Stimulated activated CD8-positive, alpha-beta memory T cell treated with anti-CD3 and anti-CD28 coated beads, Interleukin-7, amount 100 ng/mL, for 48 hours (primary cell): ENCODE measurements at regions not wholly inside any gene's neighbourhood (a gene's known extent, or its start where the extent isn't known, plus 50 kb on each side); places are given as distances from the start of the nearest gene placed in this dataset.
"Not testable (repeated sequence)": the region's sequence is repeated elsewhere in the genome, so short reads cannot be mapped to it uniquely, and the experiment has no call there.

Experiments used
- DNase-seq, 2 donors: peaks; one replicate each; pipeline ENCODE4 v3.0.0-alpha.2; 2020; ENCODE audit warnings: low read depth in 1 of 2; ENCODE audit errors: extremely low read depth in 1 of 2

DNA sequence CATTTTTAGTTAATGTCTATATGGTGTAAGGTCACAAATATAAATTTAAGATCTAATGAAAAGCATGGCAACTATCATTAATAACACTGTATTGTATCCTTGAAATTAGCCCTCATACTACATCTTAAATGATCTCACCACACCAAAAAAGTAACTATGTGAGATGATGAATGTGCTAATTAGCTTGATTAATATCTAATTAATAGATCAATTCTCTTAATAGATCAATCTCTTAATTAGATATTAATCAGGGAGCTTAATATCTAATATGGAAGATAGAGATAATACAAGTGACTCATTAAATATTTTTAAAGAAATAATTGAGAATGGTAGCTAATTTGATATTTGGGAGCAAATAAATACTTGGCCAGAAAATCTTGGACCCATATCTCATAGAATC lies 178.5 kb upstream of the FAT3 start:
- no peak for DNase-seq

DNA sequence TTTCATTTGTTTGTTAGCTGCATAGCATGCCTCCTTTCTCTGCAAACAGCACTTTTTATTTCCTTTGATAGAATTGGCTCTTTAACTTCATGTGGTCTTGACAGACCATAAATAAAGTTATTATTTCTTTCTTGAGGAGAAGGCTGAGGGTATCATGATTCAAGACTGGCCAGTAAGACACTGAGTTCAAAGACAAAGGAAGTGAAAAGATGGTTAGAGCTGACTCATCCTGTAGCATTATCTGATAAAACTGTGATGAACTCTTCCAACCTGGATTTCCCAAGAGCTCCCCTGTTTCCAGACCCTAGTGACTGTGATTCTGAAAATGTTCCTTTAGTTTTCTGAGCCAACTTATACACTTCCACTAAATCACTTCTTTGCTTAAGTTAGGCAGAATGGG lies 179.3 kb upstream of the FAT3 start:
- no peak for DNase-seq

DNA sequence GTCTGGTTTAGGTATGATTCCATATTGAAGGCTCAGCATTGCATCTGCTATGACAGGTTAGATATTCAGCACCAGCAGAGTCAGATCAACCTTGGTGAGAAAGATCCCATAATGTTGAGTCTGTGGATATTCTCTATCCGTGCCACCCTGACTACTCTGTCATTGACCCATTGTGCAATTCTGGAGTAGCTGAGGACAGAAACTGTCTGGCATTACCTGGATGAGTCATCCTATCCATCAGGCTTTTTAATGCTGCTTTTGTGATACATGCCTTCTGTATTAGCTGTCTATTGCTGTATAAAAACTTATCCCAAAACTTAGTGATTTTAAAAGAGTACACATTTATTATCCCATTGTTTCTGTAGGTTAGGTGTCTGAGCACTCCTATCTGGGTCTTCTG lies 189.1 kb upstream of the FAT3 start:
- no peak for DNase-seq

DNA sequence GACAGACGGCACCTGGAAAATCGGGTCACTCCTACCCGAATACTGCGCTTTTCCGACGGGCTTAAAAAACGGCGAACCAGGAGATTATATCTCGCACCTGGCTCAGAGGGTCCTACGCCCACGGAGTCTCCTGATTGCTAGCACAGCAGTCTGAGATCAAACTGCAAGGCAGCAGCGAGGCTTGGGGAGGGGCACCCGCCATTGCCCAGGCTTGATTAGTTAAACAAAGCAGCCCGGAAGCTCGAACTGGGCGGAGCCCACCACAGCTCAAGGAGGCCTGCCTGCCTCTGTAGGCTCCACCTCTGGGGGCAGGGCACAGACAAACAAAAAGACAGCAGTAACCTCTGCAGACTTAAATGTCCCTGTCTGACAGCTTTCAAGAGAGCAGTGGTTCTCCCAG lies 197.5 kb upstream of the FAT3 start:
- not testable (repeated sequence) for DNase-seq

DNA sequence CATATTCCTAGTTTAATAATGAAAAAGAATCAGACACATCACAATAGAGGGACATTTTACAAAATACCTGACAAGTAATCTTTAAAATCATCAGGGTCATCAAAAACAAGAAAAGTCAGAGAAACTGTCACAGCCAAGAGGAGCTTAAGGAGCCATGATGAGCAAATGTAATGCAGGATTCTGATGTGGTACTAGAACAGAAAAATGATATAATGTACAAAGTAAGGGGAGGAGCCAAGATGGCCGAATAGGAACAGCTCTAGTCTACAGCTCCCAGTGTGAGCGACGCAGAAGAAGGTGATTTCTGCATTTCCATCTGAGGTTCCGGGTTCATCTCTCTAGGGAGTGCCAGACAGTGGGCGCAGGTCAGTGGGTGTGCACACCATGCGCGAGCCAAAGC lies 198.0 kb upstream of the FAT3 start:
- no peak for DNase-seq

DNA sequence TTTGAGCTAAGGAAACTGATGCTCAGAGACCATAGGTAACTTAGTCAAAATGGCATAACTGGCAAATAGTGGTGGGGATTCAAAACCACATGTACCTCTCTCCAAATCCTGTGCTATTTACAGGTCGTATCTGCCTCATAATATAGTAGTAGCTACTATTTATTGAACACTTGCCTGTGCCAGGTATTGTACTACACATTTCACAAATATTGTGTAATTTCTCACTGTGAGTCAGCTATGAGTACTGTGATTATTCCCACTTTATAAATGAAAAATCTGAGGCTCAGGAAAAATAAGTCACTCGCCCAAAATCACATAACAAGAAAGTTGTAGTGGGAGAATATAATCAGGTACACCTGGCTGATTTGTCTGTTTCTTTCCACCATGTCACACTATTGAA lies 199.8 kb upstream of the FAT3 start:
- no peak for DNase-seq

DNA sequence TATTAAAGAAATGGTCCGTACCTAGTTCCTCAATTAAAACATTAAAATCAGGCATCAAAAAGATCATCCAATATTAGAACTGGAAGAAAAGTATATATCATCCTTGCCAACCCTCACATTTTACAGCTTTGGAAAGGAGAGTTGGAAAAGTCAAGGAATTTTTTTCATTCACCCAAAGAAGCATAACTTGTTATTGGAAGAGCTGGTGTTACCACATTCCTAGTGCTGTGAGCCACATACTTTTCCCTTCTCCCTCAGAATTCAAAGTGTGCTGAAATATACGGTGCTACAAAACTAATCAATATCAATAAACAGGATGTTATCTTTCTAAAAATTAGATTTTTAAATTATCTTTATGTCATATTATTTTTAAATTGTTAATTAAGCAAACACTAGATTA lies 202.1 kb upstream of the FAT3 start:
- DNase-seq: no peak

DNA sequence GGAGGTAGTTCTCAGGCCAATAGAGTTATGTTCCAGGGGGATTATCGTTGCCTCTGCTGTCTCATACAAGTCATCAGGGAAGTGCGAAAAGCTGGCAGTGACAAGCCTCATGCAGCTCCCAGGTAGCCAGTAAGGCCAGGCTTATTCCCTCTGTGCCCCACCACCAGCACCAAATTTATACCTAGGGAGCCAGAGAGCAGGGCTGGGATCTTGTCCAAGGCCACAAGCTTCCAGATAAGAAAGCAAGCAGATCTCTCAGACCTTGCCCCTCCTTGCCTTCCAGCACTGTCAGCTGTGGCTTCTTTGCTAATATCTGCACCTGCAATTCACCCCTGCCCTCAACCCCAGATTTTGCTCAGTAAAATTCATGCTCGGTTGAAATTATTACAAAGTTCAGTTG lies 206.3 kb upstream of the FAT3 start:
- DNase-seq: no peak

DNA sequence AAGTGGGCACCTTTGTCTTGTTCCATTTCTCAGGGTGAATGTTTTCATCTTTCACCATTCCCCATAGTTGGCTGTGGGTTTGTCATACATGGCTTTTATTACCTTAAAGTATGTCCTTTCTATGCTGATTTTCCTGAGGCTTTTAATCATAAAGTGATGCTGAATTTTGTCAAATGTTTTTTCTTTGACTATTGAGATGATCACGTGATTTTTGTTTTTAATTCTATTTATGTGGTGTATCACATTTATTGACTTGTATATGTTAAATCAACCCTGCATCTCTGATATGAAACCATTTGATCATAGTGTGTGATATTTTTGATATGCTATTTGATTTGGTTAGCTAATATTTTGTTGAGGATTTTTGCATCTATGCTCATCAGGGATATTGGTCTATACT lies 216.4 kb upstream of the FAT3 start:
- DNase-seq: no peak

DNA sequence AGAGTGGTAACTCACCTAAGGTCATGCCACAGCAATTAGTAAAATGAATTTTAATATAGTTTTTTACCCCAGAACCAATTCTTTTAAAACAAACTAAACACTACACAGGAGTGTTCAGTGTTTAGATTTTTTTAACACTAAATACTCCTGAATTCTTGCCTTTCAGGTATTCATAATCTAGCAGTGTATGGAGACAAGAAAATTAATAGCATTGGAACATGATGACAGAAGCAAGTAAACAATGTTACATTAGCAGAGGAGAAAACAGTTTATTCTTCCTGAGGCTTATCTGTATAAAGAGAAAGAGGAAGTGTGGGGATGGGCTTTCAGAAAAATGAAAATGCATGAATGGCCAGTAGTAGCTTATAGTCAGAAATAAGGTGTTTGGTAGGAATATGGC lies 222.1 kb upstream of the FAT3 start:
- DNase-seq: no peak

DNA sequence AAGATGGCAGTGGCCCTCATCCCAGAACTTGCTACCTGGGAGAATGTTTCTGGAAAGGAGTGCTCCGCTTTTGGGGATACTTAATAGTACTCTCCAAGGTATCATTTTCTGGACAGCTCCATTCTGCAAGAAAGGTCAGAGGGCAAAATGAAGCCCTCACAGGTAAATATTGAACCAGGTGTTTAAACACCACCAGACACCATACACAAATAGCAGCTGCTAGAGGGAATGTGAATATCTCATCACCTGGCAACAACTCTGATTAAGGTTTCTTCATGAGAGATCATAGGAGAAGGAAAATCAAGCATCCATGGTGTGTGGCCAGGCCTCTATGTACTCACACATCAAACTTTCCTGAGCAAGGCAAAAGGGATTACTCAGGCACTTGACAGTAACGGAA lies 226.1 kb upstream of the FAT3 start:
- no peak for DNase-seq

DNA sequence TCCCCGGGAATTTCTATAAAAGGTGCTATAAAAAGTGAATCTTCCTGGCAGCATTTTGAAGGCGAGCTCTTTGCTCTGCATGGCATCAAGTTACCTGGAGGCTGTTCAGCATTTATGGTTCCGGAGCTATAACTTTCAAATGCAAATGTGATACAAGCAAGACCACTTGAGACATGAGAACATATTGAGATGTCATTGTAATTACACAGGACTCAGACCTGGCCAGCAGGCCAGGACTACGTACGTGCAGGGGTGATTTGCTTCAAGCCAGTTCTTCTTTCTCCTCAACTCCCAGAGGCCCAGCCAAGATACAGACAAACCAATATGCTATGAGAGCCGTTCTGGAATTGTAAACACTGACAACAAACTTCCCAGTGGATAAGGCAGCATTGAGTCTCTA lies 227.4 kb upstream of the FAT3 start:
- no peak for DNase-seq

DNA sequence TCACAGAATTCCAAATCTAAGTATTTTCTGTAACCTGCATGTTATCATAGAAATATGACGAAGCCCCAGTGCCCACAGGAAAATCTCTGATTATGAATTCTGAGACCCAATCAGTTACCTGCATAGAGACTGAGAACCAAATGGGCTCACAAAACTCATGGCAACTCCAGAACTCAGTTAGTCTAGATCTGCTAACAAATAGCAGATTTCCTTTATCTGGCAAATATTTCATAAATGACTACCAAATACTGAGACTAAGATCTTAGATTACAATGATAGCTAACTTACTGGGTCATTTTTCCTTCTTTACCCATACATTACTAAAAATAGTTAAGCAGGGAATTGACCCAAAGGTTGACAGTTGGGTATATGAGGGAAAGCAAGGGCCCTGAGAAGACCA lies 228.1 kb upstream of the FAT3 start:
- DNase-seq: no peak

DNA sequence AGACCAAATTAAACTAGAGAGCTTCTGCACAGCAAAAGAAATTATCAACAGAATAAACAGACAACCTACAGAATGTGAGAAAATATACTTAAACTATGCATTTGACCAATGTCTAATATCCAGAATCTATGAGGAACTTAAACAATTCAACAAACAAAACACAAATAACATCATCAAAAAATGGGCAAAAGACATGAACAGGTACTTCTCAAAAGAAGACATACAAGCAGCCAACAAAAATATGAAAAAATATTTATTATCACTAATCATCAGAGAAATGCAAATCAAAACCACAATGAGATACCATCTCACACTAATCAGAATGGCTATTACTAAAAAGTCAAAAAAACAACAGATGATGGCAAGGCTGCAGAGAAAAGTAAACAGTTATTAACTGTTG lies 236.2 kb upstream of the FAT3 start:
- not testable (repeated sequence) for DNase-seq

DNA sequence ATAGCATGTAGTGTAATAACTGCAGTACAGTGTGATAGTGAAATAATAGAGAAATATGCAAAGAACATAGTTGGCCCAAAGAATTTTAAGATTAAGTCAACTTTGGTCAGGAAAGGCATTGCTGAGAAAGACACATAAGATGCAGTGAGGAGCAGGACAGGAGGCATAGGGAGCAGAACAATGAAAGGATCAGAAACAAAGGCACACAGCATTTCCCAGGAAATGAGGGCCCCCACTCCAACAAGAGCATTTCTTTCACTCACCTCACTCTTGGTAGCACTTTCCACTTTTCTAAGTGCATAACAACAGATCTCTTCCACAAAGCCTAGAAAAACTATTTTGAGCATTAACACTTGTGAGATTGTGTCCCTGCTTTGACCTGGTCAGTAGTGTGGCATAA lies 238.4 kb upstream of the FAT3 start:
- no peak for DNase-seq

DNA sequence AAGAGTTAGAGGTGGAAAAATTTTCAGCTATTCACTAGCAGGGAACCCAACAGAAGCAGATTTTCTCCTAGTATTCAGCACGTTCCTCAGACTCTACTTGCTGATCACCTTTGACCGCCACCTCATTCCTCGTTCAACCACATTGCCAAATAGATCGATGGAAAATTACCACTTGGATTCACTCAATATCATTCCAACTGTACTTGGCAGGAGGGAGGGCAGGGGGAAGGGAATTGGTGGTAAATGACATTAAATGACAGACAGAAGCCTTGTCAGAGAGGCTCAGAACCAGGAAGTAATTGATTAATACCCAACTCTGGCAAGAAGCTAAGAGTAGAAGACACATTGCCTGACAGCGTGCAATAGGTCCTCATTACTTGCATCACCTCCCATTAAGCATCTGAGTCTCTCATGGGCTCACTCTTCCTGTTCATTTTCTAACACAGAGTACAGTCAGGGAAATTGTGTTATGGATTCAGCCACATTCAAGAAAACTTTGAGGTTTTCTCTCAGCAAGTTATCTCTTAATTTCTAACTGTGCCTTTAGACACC lies 240.5 kb upstream of the FAT3 start:
- DNase-seq: no peak

DNA sequence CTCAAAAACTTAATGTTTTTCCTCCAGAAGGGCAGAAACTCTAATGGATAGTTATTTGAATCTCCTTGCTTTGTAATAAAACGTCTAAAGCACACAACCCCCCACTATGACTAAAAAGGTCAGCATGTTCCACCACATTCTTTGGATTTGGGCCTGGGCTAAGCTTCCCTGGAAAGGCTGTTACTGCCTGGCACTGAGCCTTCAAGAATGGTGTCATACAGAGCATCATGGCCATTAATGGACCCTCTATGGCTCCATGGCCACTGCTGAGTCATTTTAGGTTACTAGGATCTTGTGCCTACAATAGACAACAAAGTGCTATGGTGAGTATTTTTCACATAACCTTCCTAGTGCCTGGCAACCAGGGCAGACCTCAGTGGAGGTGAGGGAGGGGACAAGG lies 242.6 kb upstream of the FAT3 start:
- DNase-seq: no peak

DNA sequence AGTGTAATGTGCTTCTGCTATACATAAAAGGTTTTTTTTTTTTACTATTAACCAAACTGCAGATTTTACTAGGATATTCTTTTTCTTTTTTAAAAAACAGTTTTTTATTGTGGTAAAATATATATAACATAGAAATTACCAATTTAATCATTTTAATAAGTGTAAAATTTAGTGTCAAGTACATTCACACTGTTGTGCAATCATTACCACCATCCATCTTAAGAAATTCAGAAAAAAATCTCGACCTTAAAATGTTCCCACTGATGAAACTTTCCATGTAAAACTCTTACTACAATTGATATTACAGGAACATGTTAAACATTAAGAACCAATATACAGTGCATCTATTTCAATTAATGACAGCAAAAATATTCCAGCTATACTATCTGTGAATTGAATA lies 244.8 kb upstream of the FAT3 start:
- DNase-seq: no peak

DNA sequence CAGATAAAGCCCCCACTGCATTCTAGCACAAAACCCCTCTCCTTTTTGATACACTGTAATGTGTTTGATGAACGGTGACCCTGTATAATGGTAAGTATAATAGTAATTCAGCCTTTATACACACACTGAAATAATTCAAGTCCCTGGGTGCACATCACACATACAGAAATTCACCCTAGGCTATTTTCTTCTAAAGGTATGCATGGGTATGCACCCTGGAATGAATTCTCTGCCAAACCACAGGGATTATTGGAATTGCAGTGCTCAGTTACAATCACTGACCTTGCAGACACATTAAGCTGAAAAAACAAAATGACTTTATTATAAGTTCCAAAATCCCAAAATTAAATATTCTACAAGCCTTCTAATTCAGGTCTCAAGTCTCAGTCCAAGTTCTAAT lies 245.9 kb upstream of the FAT3 start:
- no peak for DNase-seq

DNA sequence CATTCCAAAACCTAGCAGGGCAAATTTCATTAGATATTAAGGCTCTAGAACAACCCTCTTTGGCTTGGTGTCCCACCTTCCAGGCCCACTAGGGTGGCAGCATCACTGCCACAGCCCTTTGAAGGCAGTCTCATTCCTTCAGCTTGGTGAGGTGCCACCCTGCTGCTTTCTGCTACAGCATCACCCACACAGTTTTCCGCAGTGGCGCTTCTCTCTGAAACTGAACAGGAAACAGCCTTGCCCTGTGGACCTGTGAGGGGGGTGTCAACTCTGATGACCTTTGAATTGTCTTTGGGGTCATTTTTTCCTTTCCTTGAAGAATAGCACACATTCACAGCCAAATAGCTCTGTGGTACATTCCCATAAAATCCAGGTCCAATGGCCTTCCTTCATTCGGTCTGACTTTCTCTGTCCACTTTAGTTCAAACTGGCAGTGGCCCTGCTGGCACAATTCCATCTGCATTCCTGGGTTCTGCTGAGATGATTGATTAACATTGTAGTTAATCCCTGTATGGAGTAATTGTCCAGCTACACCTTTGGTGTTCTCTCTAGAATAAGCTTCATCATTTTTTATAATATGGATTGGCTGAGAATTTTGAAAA lies 251.9 kb upstream of the FAT3 start:
- no peak for DNase-seq

DNA sequence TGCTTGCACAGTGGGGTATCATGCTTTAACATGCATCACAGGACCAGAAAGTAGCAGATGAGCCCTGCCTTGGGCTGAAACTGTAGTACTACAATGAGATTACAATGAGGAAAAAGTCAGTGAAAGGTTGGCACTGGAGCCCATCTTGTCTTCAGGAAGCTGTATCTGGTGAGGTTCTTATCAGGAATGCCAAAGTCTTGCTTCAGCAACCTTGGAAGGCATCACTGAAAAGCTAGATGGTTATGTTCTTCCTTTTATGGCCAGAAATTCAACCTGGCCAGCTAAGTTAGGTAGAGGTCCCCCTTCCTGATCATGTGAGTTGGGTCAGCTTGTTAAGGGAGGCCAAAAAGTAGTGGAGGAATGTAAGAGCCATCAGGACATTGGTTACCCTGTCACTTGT lies 254.0 kb upstream of the FAT3 start:
- no peak for DNase-seq

DNA sequence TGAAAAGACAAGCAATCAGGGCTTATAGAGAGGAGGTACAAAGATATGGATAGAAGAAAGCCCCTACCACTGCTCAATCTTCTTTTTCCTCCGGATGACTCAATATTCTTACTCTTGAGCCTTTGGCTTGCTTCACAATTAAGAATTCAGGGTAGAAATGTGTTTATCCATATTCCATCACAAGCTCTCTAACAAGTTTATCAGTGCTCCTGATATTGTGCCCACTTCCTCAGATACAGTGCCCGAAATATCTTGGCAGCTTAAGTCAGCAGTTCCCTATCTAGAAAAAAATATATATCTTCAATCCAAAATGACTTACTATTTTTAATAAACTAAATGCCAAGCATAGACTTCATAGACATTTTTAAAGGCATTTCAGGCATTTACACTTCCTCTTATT lies 255.1 kb upstream of the FAT3 start:
- DNase-seq: no peak

DNA sequence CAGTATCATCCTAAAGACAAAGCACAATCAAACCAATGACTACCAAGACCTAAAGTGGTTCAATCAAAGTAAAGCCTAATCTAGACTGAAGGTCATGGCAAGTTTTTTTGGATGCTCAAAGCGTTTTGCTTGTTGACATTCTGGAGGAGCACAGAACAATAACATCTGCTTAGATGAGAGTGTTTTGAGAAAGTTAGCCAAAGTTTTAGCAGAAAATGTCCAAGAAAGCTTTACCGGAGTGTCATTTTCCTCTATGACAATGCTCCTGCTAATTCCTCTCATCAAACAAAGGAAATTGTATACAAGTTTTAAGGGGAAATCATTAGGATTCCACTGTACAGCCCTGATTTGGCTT lies 256.9 kb upstream of the FAT3 start:
- DNase-seq: no peak
